ENCODE measurements at regions not wholly inside any gene's neighbourhood (a gene's known extent, or its start where the extent isn't known, plus 50 kb on each side); places are given as distances from the start of the nearest gene placed in this dataset.
"Not testable (repeated sequence)": the region's sequence is repeated elsewhere in the genome, so short reads cannot be mapped to it uniquely, and the experiment has no call there.

DNA sequence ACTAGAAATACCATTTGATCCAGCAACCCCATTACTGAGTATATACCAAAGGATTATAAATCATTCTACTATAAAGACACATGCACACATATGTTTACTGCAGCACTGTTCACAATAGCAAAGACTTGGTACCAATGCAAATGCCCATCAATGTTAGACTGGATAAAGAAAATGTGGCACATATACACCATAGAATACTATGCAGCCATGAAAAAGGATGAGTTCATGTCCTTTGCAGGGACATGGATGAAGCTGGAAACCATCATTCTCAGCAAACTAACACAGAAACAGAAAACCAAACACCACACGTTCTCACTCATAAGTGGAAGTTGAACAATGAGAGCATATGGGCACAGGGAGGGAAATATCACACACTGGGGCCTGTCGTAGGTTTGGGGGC lies 106.0 kb downstream of the SPATA18 start:
- H3K27ac ChIP-seq = not testable (repeated sequence)

DNA sequence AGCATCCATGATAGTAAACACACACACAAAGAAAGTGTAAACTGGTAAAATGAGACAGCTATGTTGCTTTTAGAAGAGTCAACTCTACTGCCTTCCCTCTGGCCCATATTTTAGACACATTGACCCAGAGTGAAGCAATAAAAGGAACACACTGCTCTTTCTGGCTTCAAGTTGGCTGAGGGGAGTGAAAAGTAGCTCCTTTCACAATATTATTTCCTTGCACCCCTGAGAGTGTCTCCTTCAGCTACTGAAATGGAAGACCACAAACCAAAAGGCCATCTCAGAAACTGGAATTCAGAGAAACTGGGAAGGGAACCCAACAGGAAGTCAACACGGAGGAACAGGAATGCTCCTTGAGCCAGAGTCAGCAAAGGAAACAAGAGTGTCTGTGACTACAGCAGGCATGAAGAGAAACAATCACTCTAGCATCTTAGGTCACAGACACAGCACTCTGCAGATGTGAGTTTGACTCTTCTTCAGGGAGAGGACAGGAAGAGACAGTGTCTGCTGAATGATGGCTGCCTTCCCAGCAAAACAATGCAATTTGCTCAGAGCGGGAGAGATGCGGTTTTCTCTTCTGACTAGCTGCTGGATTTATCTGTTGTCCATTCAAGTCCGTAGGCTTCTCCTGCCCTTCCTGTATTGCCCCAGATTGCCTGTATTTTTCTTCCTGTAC lies 106.7 kb downstream of the SPATA18 start:
- H3K27ac ChIP-seq = no peak overlapping the region
- TF ChIP-seq CTCF (IDR thresholded peaks at IDR 0.05) = no peak
- TF ChIP-seq ZFX (IDR thresholded peaks at IDR 0.05; ENCODE audit: borderline replicate concordance) = no peak

DNA sequence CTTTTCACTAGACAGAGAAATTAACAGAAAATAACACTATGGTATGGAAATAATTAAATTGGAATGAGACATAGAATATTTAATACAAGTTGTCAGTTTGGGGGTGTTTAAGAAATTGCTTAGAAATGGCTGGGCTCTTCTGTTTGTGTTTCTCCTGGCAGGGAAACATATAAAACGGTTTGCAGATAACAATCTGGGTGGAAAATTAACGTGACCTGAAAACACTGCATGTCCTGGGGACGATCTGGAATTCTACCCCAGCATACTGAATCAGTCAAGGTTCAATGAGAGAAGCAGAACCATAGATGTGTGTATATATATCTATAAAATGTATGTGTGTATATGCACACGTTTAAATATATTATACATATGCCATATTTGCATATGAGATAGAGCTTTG lies 109.8 kb downstream of the SPATA18 start:
- no peak overlapping the region for H3K27ac ChIP-seq
- TF ChIP-seq ZFX (IDR thresholded peaks at IDR 0.05; ENCODE audit: borderline replicate concordance) (no peak), CTCF (IDR thresholded peaks at IDR 0.05) (no peak)

DNA sequence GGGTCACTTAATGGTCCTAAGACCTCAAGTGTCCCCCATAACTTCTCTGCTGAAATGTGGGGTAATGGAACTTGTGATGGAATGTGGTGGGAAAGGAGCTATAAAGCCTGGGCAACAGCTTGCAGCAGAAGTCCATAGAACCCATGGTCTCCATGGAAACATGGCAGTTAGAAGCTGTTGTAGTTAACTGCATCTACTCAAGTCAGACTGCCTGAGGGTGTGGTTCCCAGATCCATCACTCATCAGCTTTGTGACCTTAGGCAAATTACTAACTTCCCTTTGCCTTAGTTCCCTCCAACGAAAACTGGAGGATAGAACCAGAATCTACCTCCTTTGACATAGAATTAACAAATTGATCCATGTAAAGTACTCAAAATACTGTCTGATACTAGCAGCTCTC lies 113.0 kb downstream of the SPATA18 start:
- TF ChIP-seq CTCF (IDR thresholded peaks at IDR 0.05) (no peak), ZFX (IDR thresholded peaks at IDR 0.05; ENCODE audit: borderline replicate concordance) (no peak)
- H3K27ac ChIP-seq = no peak overlapping the region

DNA sequence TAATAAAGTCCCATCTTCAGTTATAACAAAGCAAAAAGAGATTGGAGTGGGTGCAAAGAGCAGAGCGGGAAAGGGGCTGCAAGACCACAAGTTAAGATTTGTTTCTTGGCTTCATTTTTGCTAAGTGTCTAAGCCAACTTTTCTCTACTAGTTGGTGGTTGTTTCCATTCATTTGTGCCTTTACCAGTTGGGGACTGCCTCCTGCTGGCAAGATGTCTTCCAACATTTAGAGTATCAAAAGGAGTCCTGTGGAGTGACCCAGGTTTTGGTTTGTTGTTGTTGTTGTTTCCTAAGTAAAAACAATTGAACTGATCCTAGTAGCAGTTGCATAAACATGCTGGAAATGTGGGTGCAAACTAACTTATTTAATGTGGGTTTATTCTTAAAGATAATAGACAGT lies 121.1 kb downstream of the SPATA18 start:
- TF ChIP-seq CTCF (IDR thresholded peaks at IDR 0.05) = 0 out of 2 replicates have a peak, but pooled peaks have one; percentile 8
- no peak for TF ChIP-seq ZFX (IDR thresholded peaks at IDR 0.05; ENCODE audit: borderline replicate concordance)
- H3K27ac ChIP-seq = no peak overlapping the region

DNA sequence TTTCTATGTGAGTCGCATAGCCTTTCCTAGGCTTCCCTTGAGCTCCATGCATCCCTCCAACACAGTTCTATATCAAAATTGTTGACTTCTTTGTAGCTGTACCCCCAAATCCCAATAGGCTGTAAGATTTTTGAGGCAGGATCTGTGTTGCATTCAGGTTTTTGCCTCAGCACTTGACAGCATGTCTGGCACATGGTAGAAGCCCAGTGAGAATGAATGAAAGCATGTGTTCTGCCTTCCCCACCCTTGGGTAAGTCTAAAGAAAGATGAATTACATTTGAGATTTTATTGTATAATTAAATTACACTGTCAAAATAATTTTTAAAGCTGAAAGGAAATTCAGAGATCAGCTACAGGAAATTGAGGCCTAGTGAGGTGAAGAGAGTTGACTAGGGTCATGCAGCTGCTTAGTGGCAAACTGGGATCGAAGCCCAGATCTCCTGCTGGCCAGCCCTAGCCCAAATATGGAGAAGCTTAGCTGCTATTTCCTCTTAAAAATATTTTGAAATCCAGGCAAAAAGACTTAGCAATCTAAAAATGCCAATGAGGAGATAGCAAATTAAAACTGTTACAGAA lies 122.5 kb downstream of the SPATA18 start:
- H3K27ac ChIP-seq = no peak overlapping the region
- TF ChIP-seq ZFX (IDR thresholded peaks at IDR 0.05; ENCODE audit: borderline replicate concordance) (no peak), CTCF (IDR thresholded peaks at IDR 0.05) (no peak)

- no peak overlapping the region for H3K27ac ChIP-seq
- TF ChIP-seq ZFX (IDR thresholded peaks at IDR 0.05; ENCODE audit: borderline replicate concordance) = no peak
- no peak for TF ChIP-seq CTCF (IDR thresholded peaks at IDR 0.05)
Measured at GRCh38 chr4:52187603-52188002, 136.5 kb downstream of the SPATA18 start.

GRCh38 chr4:52192001-52192400 lies 140.9 kb downstream of the SPATA18 start:
- TF ChIP-seq CTCF (IDR thresholded peaks at IDR 0.05) (no peak), ZFX (IDR thresholded peaks at IDR 0.05; ENCODE audit: borderline replicate concordance) (no peak)
- H3K27ac ChIP-seq = no peak overlapping the region
